Stimulated activated CD4-positive, alpha-beta T cell treated with anti-CD3 and anti-CD28 coated beads, Interleukin-1b, Interleukin-23, amount 100 ng/mL, for 4 hours (primary cell): ENCODE measurements at regions not wholly inside any gene's neighbourhood (a gene's known extent, or its start where the extent isn't known, plus 50 kb on each side); places are given as distances from the start of the nearest gene placed in this dataset.
"Not testable (repeated sequence)": the region's sequence is repeated elsewhere in the genome, so short reads cannot be mapped to it uniquely, and the experiment has no call there.

ENCODE experiments used
- DNase-seq, 2 donors: peaks; one replicate each; pipeline ENCODE4 v3.0.0-alpha.2; 2020; ENCODE audit warnings: low read depth in 2 of 2

- no peak for DNase-seq
Measured at GRCh38 chr4:3365326-3365725, 72.5 kb downstream of the RGS12 start.

- no peak for DNase-seq
Measured at GRCh38 chr4:3365871-3366842, 73.3 kb downstream of the RGS12 start.

- DNase-seq: no peak
Measured at GRCh38 chr4:3366893-3367775, 74.3 kb downstream of the RGS12 start.

- DNase-seq: no peak
Measured at GRCh38 chr4:3367866-3368265, 73.9 kb upstream of the HGFAC start.

DNA sequence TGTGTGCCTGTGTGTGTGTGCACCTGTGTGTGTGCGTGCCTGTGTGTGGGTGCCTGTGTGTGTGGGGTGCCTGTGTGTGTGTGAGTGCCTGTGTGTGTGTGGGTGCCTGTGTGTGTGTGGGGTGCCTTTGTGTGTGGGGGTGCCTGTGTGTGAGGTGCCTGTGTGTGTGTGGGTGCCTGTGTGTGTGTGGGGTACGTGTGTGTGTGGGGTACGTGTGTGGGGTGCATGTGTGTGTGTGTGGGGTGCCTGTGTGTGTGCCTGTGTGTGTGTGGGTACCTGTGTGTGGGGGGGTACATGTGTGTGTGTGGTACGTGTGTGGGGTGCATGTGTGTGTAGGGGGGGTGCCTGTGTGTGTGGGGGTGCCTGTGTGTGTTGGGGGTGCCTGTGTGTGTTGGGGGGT lies 73.4 kb upstream of the HGFAC start:
- DNase-seq: no peak

DNA sequence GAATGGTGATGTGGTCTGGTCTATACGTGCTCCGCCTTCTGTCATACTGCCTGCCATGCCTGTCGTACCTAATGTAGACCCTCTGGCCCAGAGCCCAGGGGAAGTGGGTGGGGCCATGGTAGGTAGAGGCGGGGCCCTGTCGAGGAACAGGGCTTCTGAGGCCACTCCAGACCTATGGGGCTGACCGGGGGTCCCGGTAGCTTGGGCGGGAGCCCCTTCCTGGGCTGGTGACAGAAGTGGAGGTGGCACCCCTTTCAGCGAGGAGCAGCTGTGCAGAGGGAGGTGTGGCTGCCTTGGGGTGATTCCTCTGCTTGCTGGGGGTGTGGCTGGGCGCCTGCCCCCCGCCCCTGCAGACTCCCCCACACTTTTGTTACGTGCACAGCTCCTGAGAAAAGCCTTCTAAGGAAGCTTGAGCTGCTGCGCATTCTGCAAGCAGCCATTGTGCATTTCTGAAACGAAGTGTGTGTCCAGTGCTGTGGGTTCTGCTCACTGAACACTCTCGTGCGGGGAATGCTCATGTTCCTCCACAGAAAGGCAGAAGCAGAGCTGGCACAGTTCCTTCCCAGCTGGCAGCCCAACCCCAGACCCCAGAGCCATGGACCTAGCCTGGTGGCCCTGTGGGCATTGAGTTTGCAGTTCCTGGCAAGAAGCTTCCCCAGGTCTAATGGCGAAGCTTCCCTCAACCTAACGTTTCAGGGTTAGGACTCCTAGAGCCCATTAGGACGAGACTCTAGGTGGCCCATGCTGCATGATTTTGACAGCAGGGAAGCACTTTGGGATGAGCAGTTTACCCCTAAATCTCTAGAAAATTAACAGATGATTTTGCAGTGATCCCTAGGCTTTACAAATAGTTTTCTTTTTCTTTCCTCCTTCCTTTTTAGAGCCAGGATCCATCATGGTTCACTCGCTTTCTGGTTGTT lies 72.7 kb upstream of the HGFAC start:
- no peak for DNase-seq

GRCh38 chr4:3369781-3370674 lies 71.7 kb upstream of the HGFAC start:
- DNase-seq: no peak

DNA sequence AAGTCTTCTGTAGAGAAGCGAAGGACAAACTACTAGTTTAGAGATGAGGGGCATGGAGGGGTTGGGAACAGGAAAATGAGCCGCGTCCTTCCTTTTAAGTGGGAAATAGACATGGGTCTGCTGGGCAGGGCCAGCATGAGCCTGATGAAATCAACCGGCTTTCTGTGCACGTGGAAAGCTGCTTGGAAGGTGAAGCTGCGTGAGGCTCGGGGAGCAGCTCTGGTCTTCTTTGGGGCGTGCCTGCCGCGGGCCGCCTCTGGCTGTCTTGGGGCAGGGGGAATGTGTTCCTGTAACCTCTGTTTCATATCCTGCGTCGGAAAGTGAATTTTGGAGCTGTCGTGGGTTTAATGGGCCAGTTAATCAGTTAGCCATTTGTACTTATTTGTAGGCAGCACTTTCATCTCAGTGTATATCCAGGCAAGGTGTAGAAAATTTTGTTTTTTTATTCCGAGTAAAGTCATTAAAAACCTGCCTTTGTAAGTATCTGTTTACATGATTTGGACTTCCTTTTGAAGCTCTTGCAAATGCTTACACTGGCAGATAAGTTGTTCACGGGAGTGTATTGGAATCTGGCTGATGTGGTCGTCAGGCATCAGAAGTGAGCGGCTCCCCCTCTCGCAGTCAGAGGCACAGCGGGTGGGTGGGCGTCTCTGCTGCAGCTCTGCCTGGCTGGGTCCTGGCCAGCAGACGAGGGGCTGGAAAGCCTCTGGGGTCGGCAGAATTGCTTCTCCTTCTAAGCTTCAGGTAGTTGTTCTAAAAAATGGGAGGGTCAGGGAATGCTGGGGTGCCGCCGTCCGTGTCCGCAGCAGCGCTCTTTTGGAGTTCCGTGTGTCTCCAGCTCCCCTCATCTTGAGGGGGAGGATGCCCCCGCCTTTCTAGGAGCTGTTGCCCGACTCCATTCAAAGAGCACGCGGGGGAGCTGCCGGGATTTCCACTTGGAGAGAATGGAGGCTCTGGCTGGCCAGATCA lies 70.5 kb upstream of the HGFAC start:
- DNase-seq: no peak

DNA sequence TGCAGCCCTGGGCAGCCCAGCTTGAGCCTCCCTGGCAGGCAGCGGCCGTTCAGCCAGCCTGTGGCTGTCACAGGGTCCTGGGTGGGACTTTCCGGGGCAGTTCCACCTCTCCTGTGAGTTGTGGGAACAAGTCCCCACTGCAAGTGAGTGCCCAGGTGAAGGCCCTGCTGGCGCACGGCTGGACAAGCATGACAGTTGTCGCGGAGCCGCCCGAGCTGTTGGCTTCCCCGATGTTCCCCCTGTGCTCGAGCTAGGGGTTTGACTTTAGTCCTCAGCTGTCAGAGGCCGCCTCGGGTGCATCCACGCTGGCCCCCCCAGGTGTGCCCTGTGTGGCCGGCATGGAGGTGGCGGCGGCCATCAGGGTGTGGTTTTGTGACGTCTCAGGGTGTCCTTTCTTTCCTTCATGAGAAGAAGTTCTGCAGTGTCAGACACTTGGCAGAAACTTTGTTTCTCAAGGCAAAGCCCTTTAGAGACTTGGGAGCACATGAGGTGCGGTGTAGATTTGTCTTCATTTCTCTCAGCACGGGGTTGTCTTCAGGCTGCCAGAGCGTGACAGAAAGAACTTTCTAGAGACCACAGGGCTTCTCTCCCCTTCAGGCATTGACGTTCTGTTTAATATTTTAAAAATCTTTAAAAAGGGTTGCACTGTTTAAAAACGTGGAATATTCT lies 69.4 kb upstream of the HGFAC start:
- DNase-seq: no peak

DNA sequence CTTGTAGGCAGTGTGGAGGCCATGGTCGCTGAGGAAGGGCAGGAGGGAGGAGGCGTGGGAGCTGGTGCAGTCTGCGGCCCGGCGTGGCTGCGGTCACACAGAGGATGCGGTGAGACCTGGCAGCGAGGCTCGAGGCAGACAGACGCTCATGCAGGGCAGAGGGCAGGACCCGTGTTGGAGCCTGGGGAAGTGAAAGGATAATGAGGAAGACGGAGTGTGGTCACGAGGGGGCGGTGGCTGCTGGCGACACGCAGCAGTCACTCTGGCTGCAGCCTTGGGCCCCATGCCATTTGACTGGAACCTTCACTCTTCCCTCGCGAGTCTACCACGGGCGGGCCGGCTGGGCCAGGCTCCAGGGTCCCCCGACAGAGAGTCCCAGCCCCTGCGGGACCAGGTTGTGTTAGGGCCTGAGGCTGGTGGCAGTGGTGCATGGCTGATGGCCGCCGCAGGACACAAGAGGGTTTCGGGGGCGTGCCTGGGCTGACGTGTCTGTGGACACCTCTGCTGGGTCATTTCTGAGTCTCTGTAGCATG lies 68.8 kb upstream of the HGFAC start:
- DNase-seq: no peak

GRCh38 chr4:3373468-3373867 lies 68.3 kb upstream of the HGFAC start:
- no peak for DNase-seq

DNA sequence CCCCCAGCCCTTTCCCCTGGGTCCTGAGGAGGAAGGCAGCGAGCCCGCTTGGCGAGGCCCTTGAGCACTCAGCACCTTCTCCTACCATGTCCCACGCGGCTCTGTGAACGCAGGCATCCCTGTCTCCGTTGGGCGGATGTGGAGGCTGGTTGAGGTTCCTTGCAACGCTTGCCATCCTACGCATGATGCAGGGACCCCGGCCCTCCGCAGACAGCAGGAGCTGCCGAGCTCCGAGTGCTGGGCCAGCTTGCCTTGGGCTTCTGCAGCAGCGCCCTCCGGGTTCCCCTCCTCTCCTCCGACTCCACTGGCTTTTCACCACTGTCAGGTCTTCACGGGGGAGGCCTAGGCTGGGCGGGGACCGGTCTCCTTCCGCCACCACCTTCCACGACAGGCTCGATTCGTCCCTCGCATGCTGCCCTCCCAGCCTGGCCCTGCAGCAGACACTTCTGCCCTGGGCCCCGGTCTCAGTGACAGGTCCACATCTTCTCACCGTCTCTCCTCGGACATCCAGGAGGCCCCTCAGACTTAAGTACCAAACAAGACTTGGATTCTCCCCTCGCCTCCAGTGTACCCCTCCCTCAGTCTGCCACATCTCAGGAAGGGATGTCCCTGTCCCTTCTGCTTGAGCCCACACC lies 67.6 kb upstream of the HGFAC start:
- no peak for DNase-seq

DNA sequence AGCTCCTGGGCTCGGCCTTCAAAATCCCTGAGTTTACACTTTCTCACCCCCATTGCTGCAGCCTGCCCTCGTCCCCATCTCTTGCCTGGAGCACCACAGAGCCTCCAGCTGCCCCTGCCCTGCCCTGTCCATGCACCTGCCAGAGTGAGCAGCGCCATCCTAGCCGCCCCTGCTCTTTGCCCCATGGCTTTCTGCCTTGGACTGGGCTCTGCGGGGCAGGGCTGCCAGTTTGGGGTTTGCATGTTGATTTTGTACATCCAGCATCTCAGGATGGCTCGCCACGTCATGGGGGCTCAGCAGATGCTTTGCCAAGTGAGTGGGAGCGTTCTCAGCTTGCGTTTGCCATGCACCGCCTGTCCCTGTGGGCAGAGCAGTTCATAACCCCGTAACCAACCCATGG lies 67.1 kb upstream of the HGFAC start:
- DNase-seq: no peak

GRCh38 chr4:3375688-3376087 lies 66.1 kb upstream of the HGFAC start:
- no peak for DNase-seq

DNA sequence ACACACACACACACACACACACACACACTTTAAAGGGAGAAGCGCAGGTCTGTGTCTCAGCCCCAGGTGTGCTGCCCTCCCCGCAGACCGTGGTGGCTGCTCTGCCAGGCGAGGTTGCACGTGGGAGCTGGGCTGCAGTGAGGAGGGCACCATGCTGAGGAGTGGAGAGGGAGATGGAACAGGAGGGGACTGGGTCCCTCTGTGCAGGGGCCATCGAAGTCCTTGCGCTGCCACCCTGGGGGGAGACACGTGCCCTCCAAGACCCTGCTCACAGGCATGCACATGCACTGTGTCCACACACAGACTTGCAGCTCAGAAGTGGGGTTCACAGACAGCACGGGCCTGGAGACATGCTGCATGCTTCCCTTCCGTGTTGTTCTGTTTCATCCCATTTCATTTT lies 65.5 kb upstream of the HGFAC start:
- no peak for DNase-seq

GRCh38 chr4:3377557-3377956 lies 64.2 kb upstream of the HGFAC start:
- DNase-seq: no peak

- DNase-seq: not testable (repeated sequence)
Measured at GRCh38 chr4:3380336-3380735, 61.4 kb upstream of the HGFAC start.

DNA sequence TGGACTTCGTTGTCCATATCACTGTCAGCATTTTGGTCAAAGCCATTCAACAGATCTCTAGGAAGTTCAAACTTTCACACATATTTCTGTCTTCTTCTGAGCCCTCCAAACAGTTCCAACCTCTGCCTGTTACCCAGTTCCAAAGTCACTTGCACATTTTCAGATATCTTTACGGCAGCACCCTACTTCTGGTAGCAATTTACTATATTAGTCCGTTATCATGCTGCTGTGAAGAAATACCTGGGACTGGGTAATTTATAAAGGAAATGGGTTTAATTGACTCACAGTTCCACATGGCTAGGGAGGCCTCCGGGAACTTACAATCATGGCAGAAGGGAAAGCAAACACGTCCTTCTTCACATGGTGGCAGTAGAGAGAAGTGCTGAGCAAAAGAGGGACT lies 60.6 kb upstream of the HGFAC start:
- DNase-seq: not testable (repeated sequence)
